GM18507 (cell line): ENCODE measurements at regions not wholly inside any gene's neighbourhood (a gene's known extent, or its start where the extent isn't known, plus 50 kb on each side); places are given as distances from the start of the nearest gene placed in this dataset.

Source experiments
- DNase-seq: peaks from one replicate; pipeline ENCODE4 v3.0.0; 2011; ENCODE audit warnings: low read depth; ENCODE audit not compliant: insufficient read length; ENCODE audit errors: extremely low spot score
- FAIRE-seq: peaks from 2 replicates; lab custom pipeline; 2011; peaks lifted over from hg19 to GRCh38; lab: Jason Lieb, UNC

DNA sequence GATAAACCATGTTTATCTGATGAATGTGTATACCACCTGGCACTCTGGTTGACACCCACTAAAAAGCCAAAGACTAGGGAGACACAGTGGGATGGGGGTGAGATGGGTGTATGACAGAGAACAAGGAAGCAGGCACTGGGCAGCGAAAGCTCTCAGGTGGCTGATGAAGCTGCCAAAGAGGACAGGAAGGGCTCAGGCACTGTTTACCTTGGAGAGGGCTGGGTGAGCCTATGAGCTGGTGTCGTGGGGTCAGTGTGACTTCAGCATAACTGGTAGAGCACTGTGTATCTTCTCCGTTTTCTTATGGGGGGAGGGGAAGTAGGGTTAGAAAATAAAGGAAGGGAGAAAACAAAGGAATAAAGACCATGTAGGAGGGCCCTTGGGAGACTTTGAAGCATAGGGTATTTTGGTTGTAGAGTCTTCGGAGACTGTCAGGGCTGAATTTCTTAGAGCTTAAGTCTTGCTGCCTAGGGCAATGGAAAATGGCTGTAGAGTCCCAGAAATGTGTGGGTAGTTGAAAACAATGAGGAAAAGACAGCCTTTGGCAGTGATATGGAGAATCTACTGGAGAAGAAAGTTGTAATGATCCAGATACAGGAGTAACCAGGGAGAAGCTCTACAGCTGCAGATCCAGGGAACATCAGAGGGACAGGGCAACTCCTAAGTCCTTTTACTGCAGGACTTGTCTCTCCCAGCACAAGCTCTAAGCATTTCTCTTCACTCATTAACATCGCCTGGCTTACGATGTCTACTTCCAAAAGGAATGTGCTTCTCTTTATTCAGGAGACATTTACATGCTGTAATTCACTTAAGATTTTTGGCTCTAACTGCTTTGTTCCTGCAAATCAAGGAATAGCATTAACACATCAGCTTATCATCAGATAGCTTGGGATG is 120.0 kb downstream of the AQP4 start:
- FAIRE-seq (no peak), DNase-seq (no peak)

DNA sequence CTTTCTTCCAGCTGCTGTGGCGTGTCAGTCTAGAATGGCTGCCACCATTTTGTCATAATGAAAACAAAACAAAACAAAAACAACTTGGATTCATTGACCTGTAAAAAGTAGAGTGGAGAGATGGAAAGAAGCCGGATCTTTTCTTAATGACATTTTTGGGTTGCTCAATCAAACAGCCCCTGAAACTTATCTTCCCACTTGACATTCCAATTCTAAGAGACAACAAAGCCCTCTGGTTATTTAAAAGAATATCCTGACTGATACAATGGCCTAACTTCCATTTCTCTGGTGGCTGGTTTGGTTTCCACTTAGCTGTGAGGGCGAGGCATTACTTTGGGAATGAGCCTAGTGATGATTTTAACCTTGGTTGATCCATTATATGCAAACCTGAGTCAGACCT is 123.7 kb downstream of the AQP4 start:
- FAIRE-seq (no peak), DNase-seq (no peak)

DNA sequence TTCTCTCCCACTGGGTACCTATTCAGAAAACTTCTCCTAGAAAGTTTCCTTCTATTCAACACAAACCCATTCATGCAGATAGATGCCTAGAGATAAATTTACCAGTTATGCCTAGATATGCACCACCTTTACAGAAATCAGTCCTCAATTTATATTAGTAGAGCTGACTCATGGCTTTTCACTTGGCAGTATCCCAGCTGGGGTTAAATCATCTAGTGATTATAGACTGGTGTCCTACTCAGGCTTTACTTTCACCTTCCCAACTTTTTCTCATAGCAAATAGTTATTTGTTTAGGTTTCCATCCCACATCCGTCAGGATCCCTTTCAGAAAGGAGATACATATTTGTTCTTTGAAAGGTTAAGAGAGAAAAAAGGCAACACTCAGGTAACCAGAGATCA is 124.5 kb downstream of the AQP4 start:
- no peak for DNase-seq
- FAIRE-seq = no peak

GRCh38 chr18:26740396-26740795 is 125.1 kb downstream of the AQP4 start:
- DNase-seq (no peak), FAIRE-seq (no peak)

GRCh38 chr18:26738706-26739105 is 126.8 kb downstream of the AQP4 start:
- DNase-seq (no peak), FAIRE-seq (no peak)

DNA sequence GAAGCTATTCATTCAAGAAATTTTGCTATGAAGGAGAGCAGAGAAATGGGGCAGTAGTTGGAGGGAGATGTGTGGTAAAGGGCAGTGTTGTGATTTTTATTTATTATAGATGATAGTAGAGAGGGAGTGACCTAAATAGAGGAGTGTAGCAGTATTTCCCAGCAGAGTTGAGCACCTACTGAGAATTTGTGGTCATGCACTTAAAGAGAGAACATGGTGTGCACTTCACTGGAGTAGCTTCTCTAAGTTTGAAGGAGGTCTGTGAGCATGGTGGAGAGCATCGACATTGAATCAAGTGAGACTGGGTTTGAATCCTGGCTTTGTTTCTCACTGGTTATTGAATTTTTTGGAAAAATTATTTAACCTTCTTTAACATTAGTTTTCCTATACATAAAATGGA is 129.2 kb downstream of the AQP4 start:
- FAIRE-seq (no peak), DNase-seq (no peak)

GRCh38 chr18:26734760-26735159 is 130.7 kb downstream of the AQP4 start:
- no peak for FAIRE-seq
- no peak for DNase-seq

GRCh38 chr18:26729449-26729848 is 136.1 kb downstream of the AQP4 start:
- FAIRE-seq (no peak), DNase-seq (no peak)

- no peak for DNase-seq
- FAIRE-seq = no peak
These were observed 136.5 kb downstream of the AQP4 start for GRCh38 chr18:26729008-26729407.

GRCh38 chr18:26723981-26724380 is 141.5 kb downstream of the AQP4 start:
- no peak for DNase-seq
- no peak for FAIRE-seq

- DNase-seq (no peak), FAIRE-seq (no peak)
These were observed 143.0 kb downstream of the AQP4 start for GRCh38 chr18:26722565-26722931.

DNA sequence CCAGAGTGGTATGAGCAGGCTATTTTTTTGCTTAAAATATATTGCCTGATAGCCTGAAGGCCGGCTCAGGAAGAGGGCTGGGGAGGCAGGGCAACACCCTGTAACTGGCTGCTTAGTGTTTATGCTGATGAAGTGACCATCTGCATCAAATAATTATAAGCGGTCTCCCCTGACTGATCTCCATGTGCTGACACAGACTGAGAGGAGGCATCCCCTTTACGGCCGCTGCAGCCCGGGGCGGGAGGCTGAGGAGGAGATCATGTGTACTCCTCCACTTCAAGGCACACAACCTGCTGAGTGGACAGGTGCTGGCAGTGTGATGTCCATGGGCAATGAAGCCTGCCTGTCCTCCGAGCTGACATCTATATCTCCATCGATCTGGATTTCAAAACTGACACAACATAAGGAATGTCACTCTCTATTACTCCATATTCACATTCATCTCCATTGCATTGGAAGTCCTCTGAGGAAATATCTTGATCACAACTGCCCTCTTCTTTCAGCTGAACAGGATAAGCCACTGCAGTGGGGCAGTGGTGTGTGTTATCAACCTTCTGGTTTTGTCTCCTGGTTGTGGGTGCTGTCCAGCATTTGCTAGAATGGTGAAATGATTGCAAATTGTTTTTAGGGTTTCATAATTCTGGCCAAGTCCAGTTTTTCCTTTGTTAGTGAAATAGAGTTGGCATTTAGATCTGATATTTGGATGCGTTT is 143.5 kb downstream of the AQP4 start:
- DNase-seq (no peak), FAIRE-seq (no peak)

- DNase-seq (no peak), FAIRE-seq (no peak)
These were observed 145.6 kb downstream of the AQP4 start for GRCh38 chr18:26719896-26720295.

- FAIRE-seq = no peak
- no peak for DNase-seq
These were observed 148.3 kb downstream of the AQP4 start for GRCh38 chr18:26717123-26717719.

- DNase-seq (no peak), FAIRE-seq (no peak)
These were observed 150.8 kb downstream of the AQP4 start for GRCh38 chr18:26714739-26715138.

GRCh38 chr18:26711756-26712155 is 153.8 kb downstream of the AQP4 start:
- FAIRE-seq = peak; percentile 33

DNA sequence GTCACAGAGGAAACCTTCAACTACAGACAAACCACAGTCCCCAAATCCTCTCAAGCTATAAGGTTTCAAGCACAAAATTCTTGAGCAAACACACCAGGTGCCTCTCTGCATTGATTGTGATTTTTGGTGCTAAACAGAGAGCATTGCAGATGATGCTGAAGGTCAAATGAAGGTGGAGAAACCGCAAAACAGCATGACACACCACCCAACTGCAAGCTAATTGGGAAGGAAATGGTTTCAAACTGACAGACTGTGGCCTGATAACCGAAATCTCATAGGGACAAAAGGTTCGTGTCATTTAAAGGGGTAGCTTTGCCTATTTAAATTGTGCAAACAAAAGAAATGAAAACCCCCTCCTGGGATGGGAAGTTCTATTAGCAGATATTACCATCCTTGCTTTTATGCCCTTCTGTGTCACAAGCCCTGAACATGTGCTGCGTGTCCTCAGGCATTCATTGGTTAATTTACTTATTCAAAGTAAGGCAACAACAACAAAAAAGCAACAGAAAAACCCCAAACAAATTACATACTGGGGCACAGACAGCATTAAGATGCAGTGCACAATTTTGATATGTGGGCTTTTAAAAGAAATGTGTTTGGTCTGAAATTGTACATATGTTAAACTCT is 154.9 kb downstream of the AQP4 start:
- peak; percentile 11 for DNase-seq
- peak; percentile 94 for FAIRE-seq

More at GRCh38 chr18:26711756-26712155, 153.8 kb downstream of the AQP4 start:
- no peak for DNase-seq

- DNase-seq = no peak
- FAIRE-seq = no peak
These were observed 155.6 kb downstream of the AQP4 start for GRCh38 chr18:26709897-26710296.

GRCh38 chr18:26708806-26709716 is 156.4 kb downstream of the AQP4 start:
- FAIRE-seq (no peak), DNase-seq (no peak)
